Gastrocnemius medialis (tissue), 4 donors: ENCODE measurements at regions not wholly inside any gene's neighbourhood (a gene's known extent, or its start where the extent isn't known, plus 50 kb on each side); places are given as distances from the start of the nearest gene placed in this dataset.

Source experiments
- ATAC-seq, 2 donors: fragments of 150-250 bp; one replicate each; pipeline ENCODE4 v1.9.1; 2016
- DNase-seq, 2 donors: peaks; one replicate each; pipeline ENCODE4 v3.0.0-alpha.2; 2019
- H3K27ac ChIP-seq, 4 donors: fragments of 200-600 bp; sonication (generic); 1 replicate in 1 of 4; 2 replicates in 3 of 4; pipeline ENCODE4 v1.5.1; 2016 to 2018; ENCODE audit warnings: mild to moderate bottlenecking in 2 of 4, moderate library complexity in 1 of 4
- H3K27me3 ChIP-seq, 3 donors: fragments of 200-600 bp; sonication (generic) in 2 of 3; 1 replicate in 1 of 3; 2 replicates in 2 of 3; pipeline versions ENCODE4 v1.5.1 to v1.6.0; 2016 to 2019; ENCODE audit warnings: mild to moderate bottlenecking in 1 of 3, moderate library complexity in 1 of 3
- H3K36me3 ChIP-seq, 2 donors: fragments of 200-600 bp; sonication (generic) in 1 of 2; one replicate each; pipeline ENCODE4 v1.5.1; 2017 to 2018
- H3K4me1 ChIP-seq, 2 donors: fragments of 200-600 bp; sonication (generic) in 1 of 2; one replicate each; pipeline ENCODE4 v1.5.1; 2016 to 2017; ENCODE audit warnings: mild to moderate bottlenecking in 2 of 2
- H3K4me3 ChIP-seq, 4 donors: fragments of 200-600 bp; sonication (generic) in 3 of 4; 1 replicate in 1 of 4; 2 replicates in 3 of 4; pipeline ENCODE4 v1.5.1; 2016 to 2019; ENCODE audit warnings: mild to moderate bottlenecking in 2 of 4
- H3K9me3 ChIP-seq, 3 donors: fragments of 200-600 bp; sonication (generic) in 2 of 3; 1 replicate in 1 of 3; 2 replicates in 2 of 3; pipeline ENCODE4 v1.5.1; 2016 to 2019
- CTCF ChIP-seq, 5 experiments: fragments of 450-650 bp in 3 of 5; fragments of 200-600 bp in 2 of 5; sonication (generic) in 2 of 5; IDR thresholded peaks in 4 of 5; conservative IDR thresholded peaks in 1 of 5; 1 replicate in 4 of 5; 2 replicates in 1 of 5; pipeline ENCODE4 v1.5.1; 2016 to 2019; ENCODE audit warnings: antibody characterized with exemption in 5 of 5, mild to moderate bottlenecking in 3 of 5, moderate library complexity in 3 of 5
- POLR2A ChIP-seq, 2 donors: fragments of 450-650 bp; IDR thresholded peaks; one replicate each; pipeline ENCODE4 v1.6.1; 2017; ENCODE audit warnings: antibody characterized with exemption in 2 of 2, mild to moderate bottlenecking in 2 of 2, moderate library complexity in 2 of 2
- in situ Hi-C, 4 donors: fragments of 200-750 bp; cut with MboI; loops; one replicate each; pipeline versions ENCODE4 v1.15.0 to v1.8.0; 2017; ENCODE audit warnings: low sequenced_read_pairs in 4 of 4
- intact Hi-C: fragments of 100-400 bp; cut with DNase I; formaldehyde crosslinking; loops from one replicate; pipeline ENCODE4 v1.15.1; 2023; ENCODE audit warnings: low total_unique reads

DNA sequence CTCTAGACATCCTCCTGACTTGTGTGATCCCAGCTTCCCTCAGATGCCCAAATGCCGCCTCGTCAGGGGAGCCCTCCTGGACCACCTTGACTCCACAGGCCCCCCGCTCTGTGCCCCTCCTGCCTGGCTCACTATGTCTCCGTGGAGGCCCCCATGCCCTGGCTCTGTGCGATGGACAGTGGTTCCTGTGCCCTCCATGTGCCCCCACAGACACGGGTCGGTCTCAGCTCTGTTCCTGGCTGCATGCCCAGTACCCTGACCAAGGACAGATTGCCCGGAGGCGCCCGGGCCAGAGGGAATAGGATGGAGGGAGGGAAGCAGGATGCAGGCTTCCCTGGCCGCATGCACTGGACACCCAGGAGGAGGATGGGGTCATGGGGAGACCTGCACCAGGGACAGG is 1274.6 kb downstream of the BRD1 start:
- Histone ChIP-seq H3K4me3 (no peak overlapping the region), H3K36me3 (no peaks in the 10 kb centered on the region), H3K27ac (no peak overlapping the region), H3K27me3 (no peaks in the 10 kb centered on the region), H3K4me1 (no peaks in the 10 kb centered on the region), H3K9me3 (no peaks in the 10 kb centered on the region)
- no peak for TF ChIP-seq POLR2A (IDR thresholded peaks at IDR 0.05)
- TF ChIP-seq CTCF (IDR thresholded peaks at IDR 0.05 in 4 of 5, conservative IDR thresholded peaks at IDR 0.05 in 1 of 5) = no peak
- intact Hi-C loops = no loop called here
- in situ Hi-C loops = loop anchor here in 1 of 4 donors (25.0 kb wide), 1 partner anchor 91 kb away; no protein-coding TSS in a partner anchor
- DNase-seq = no peak
- ATAC-seq = no peak

DNA sequence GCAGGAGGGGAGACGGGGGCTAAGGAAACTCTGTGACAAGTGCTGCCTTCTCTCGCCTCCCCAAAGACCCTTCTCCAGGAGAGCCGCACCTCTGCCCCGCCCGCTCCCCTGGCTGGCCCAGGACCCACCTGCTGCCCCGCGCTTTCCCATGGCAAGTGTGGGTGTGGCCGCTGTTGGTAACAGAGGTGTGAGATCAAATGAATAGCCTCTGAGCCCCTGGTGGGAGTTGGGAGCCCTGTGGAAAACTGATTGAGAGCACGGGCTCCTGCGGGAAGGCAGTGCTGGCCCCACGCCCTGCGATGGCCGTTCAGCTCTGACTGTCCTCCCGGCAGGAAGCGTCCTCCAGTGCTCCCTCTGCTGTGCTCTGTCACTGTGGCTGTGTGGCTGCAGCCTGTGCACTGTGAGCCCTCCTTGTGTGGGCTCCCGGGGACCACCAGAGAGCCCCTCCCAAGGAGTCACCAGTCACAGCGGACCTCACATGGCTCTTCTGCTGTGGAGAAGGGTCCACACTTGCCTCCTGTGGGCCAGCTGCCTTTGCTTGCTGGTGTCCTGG is 1275.9 kb downstream of the BRD1 start:
- Histone ChIP-seq H3K4me1 (no peaks in the 10 kb centered on the region), H3K4me3 (no peak overlapping the region), H3K36me3 (no peaks in the 10 kb centered on the region), H3K27ac (no peak overlapping the region), H3K27me3 (no peaks in the 10 kb centered on the region), H3K9me3 (no peaks in the 10 kb centered on the region)
- no peak for TF ChIP-seq CTCF (IDR thresholded peaks at IDR 0.05 in 4 of 5, conservative IDR thresholded peaks at IDR 0.05 in 1 of 5)
- TF ChIP-seq POLR2A (IDR thresholded peaks at IDR 0.05) = no peak
- in situ Hi-C loops (loop anchor here in 1 of 4 donors (25.0 kb wide), 1 partner anchor 89 kb away; no protein-coding TSS in a partner anchor), intact Hi-C loops (no loop called here)
- no peak for ATAC-seq
- DNase-seq = no peak

- DNase-seq (no peak), ATAC-seq (no peak)
- Histone ChIP-seq H3K4me3 (no peak overlapping the region), H3K27me3 (no peaks in the 10 kb centered on the region), H3K36me3 (no peaks in the 10 kb centered on the region), H3K9me3 (no peaks in the 10 kb centered on the region), H3K27ac (no peak overlapping the region), H3K4me1 (no peaks in the 10 kb centered on the region)
- in situ Hi-C loops = loop anchor here in 1 of 4 donors (25.0 kb wide), 1 partner anchor 89 kb away; no protein-coding TSS in a partner anchor
- intact Hi-C loops = no loop called here
- TF ChIP-seq POLR2A (IDR thresholded peaks at IDR 0.05) (no peak), CTCF (IDR thresholded peaks at IDR 0.05 in 4 of 5, conservative IDR thresholded peaks at IDR 0.05 in 1 of 5) (no peak)
Observed at GRCh38 chr22:48551061-48551460, 1276.6 kb downstream of the BRD1 start.

DNA sequence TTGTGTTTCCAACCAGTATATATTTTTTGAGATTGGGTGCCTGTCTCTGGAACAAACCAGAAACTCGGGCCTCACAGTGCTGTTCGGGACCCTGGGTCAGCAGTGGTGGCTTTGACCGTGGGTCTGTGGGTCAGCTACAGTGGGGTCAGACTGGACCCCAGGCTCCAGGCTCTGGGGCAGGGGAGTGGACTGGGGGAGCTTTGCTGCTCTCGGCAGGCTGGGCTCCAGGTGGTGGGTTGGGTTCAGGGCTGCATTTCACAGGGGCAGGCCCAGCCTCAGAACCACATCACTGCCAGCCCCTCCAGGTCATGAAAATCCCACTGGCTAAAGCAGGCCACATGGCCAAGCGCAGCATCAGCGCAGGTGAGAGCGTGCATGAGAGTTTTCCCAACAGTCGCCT is 1279.3 kb downstream of the BRD1 start:
- intact Hi-C loops (no loop called here), in situ Hi-C loops (no loop called here)
- ATAC-seq (no peak), DNase-seq (no peak)
- no peak for TF ChIP-seq POLR2A (IDR thresholded peaks at IDR 0.05)
- Histone ChIP-seq H3K36me3 (no peaks in the 10 kb centered on the region), H3K9me3 (no peaks in the 10 kb centered on the region), H3K27ac (no peak overlapping the region), H3K4me1 (no peaks in the 10 kb centered on the region), H3K4me3 (no peak overlapping the region), H3K27me3 (no peaks in the 10 kb centered on the region)

DNA sequence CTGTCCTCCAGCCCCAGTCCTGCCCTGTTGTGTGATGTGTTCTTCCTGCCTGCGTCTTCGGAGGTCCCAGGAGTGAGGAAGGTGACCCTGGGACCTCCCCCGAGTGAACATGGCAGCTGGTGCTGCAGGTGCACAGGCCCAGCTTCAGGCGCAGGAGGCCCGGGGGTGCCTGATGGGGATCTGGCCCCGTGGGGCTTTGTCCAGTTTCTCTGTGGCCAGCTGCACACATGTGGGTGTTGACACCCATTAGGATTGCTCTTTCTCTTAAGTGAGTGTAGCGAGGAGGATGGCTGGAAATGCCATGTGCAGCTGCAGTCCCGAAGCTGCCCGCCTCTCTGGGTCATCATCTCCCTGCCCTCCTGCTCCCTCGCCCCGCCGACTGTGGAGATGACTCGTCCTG is 1279.7 kb downstream of the BRD1 start:
- H3K27me3 ChIP-seq = no peaks in the 10 kb centered on the region
- no peaks in the 10 kb centered on the region for H3K36me3 ChIP-seq
- intact Hi-C loops (no loop called here), in situ Hi-C loops (no loop called here)
- H3K4me1 ChIP-seq = no peaks in the 10 kb centered on the region
- H3K9me3 ChIP-seq = no peaks in the 10 kb centered on the region
- DNase-seq (no peak), ATAC-seq (no peak)
- no peak overlapping the region for H3K27ac ChIP-seq
- H3K4me3 ChIP-seq = no peak overlapping the region
- no peak for TF ChIP-seq CTCF (IDR thresholded peaks at IDR 0.05 in 4 of 5, conservative IDR thresholded peaks at IDR 0.05 in 1 of 5)
- TF ChIP-seq POLR2A (IDR thresholded peaks at IDR 0.05) = no peak
